ENCODE measurements at regions not wholly inside any gene's neighbourhood (a gene's known extent, or its start where the extent isn't known, plus 50 kb on each side); places are given as distances from the start of the nearest gene placed in this dataset.

- TF ChIP-seq CTCF (IDR thresholded peaks at IDR 0.05): no peak
- no peak for TF ChIP-seq EZH2 (IDR thresholded peaks at IDR 0.05)
- no peak for TF ChIP-seq EZH2phosphoT487 (IDR thresholded peaks at IDR 0.05)
Observed at GRCh38 chr17:5784791-5785190, 200.5 kb upstream of the NLRP1 start.
